Natural killer cell (primary cell): ENCODE measurements at regions not wholly inside any gene's neighbourhood (a gene's known extent, or its start where the extent isn't known, plus 50 kb on each side); places are given as distances from the start of the nearest gene placed in this dataset.

Experiments
- ATAC-seq, 3 donors: fragments of 150-1000 bp in 2 of 3; fragments of 200-7000 bp in 1 of 3; cut with Tn5 transposase; 1 replicate in 1 of 3; 2 replicates in 2 of 3; pipeline ENCODE4 v1.10.0; 2021; ENCODE audit warnings: mild to moderate bottlenecking in 2 of 3, moderate library complexity in 2 of 3
- DNase-seq, 2 donors: peaks; one replicate each; pipeline versions ENCODE4 v3.0.0 to v3.0.0-alpha.2; 2013 to 2021; ENCODE audit warnings: mixed read lengths in 1 of 2
- H3K27ac ChIP-seq: one replicate; pipeline ENCODE4 v1.5.1; 2013; ENCODE audit warnings: mild to moderate bottlenecking, low read length
- H3K27me3 ChIP-seq: one replicate; pipeline ENCODE4 v1.6.1; 2013; ENCODE audit warnings: low read length; ENCODE audit not compliant: control insufficient read depth, insufficient read depth
- H3K36me3 ChIP-seq: one replicate; pipeline ENCODE4 v1.6.1; 2013; ENCODE audit warnings: low read length; ENCODE audit not compliant: control insufficient read depth, insufficient read depth
- H3K4me1 ChIP-seq: one replicate; pipeline ENCODE4 v1.6.1; 2013; ENCODE audit warnings: low read length; ENCODE audit not compliant: control insufficient read depth, insufficient read depth
- H3K4me3 ChIP-seq: one replicate; pipeline ENCODE4 v1.5.1; 2013; ENCODE audit warnings: low read length
- H3K9me3 ChIP-seq: one replicate; pipeline ENCODE4 v1.6.1; 2013; ENCODE audit warnings: low read length; ENCODE audit not compliant: control insufficient read depth, insufficient read depth
- H3K27ac Mint-ChIP-seq, 2 donors: one replicate each; pipeline ENCODE4 v1.8.0; 2022; ENCODE audit warnings: mild to moderate bottlenecking in 2 of 2, mixed read lengths in 2 of 2, moderate library complexity in 1 of 2
- H3K27me3 Mint-ChIP-seq, 2 donors: one replicate each; pipeline ENCODE4 v1.8.0; 2022; ENCODE audit warnings: low read depth in 2 of 2, mixed read lengths in 2 of 2
- H3K36me3 Mint-ChIP-seq: one replicate; pipeline ENCODE4 v1.8.0; 2022; ENCODE audit warnings: mixed read lengths
- H3K4me1 Mint-ChIP-seq, 2 donors: one replicate each; pipeline ENCODE4 v1.8.0; 2022; ENCODE audit warnings: mixed read lengths in 2 of 2
- H3K4me3 Mint-ChIP-seq: one replicate; pipeline ENCODE4 v1.8.0; 2022; ENCODE audit warnings: mild to moderate bottlenecking, moderate library complexity, mixed read lengths
- H3K9me3 Mint-ChIP-seq, 2 donors: one replicate each; pipeline ENCODE4 v1.8.0; 2022; ENCODE audit warnings: mixed read lengths in 2 of 2
- CTCF ChIP-seq: fragments of 200-600 bp; IDR thresholded peaks from one replicate; pipeline ENCODE4 v1.8.0; 2022; ENCODE audit warnings: antibody characterized with exemption
- WGBS: methylation state at CpG from one replicate; pipeline ENCODE4 v1.1.7; 2013; ENCODE audit warnings: missing lambda C conversion rate; ENCODE audit not compliant: insufficient coverage; 5-methylcytosine and 5-hydroxymethylcytosine counted together
- intact Hi-C: fragments of 100-400 bp; cut with micrococcal nuclease; formaldehyde crosslinking; loops from one replicate; pipeline ENCODE4 v1.14.2; 2022

- H3K27ac Mint-ChIP-seq = no peak overlapping the region
- WGBS = no CpG with 5 or more reads among the region's 1 CpG
Observed at GRCh38 chr4:147173322-147173721, 227.7 kb upstream of the TTC29 start.

GRCh38 chr4:147173797-147174432 is 228.3 kb upstream of the TTC29 start:
- ATAC-seq (no peak), DNase-seq (no peak)
- WGBS = 90% methylated on average over 3 of the region's 7 CpGs
- Histone ChIP-seq H3K4me1 (no peaks in the 10 kb centered on the region), H3K4me3 (no peak overlapping the region), H3K36me3 (no peaks in the 10 kb centered on the region), H3K9me3 (no peaks in the 10 kb centered on the region), H3K27me3 (no peaks in the 10 kb centered on the region), H3K27ac (no peak overlapping the region)
- intact Hi-C loops = no loop called here
- Mint-ChIP-seq H3K27ac (no peak overlapping the region), H3K27me3 (no peaks in the 10 kb centered on the region), H3K36me3 (no peaks in the 10 kb centered on the region), H3K4me3 (no peak overlapping the region), H3K9me3 (peaks cover 0 to 2% of the 10 kb centered on the region in 2 donors), H3K4me1 (no peaks in the 10 kb centered on the region)
- no peak for TF ChIP-seq CTCF

More at GRCh38 chr4:147173322-147173721, 227.7 kb upstream of the TTC29 start:
- no peaks in the 10 kb centered on the region for H3K4me1 ChIP-seq
- no peak for TF ChIP-seq CTCF
- H3K27me3 Mint-ChIP-seq = no peaks in the 10 kb centered on the region
- no peaks in the 10 kb centered on the region for H3K27me3 ChIP-seq
- H3K36me3 Mint-ChIP-seq = no peaks in the 10 kb centered on the region
- no peak overlapping the region for H3K4me3 Mint-ChIP-seq
- H3K9me3 Mint-ChIP-seq = peaks cover 0 to 2% of the 10 kb centered on the region in 2 donors
- no peaks in the 10 kb centered on the region for H3K9me3 ChIP-seq
- no peaks in the 10 kb centered on the region for H3K4me1 Mint-ChIP-seq
- no peak overlapping the region for H3K4me3 ChIP-seq
- intact Hi-C loops = no loop called here
- no peak for DNase-seq
- no peaks in the 10 kb centered on the region for H3K36me3 ChIP-seq
- H3K27ac ChIP-seq = no peak overlapping the region
- no peak for ATAC-seq

- no peaks in the 10 kb centered on the region for H3K27me3 ChIP-seq
- no peak overlapping the region for H3K27ac ChIP-seq
- Mint-ChIP-seq H3K27me3 (no peaks in the 10 kb centered on the region), H3K4me3 (no peak overlapping the region), H3K36me3 (no peaks in the 10 kb centered on the region), H3K9me3 (peaks cover 0 to 2% of the 10 kb centered on the region in 2 donors), H3K27ac (no peak overlapping the region), H3K4me1 (no peaks in the 10 kb centered on the region)
- no peaks in the 10 kb centered on the region for H3K9me3 ChIP-seq
- intact Hi-C loops = no loop called here
- WGBS = 80% methylated on average over 1 of the region's 1 CpG
- H3K36me3 ChIP-seq = no peaks in the 10 kb centered on the region
- no peak for TF ChIP-seq CTCF
- H3K4me1 ChIP-seq = no peaks in the 10 kb centered on the region
- DNase-seq = no peak
- ATAC-seq = no peak
- no peak overlapping the region for H3K4me3 ChIP-seq
Observed at GRCh38 chr4:147174591-147174990, 228.9 kb upstream of the TTC29 start.

GRCh38 chr4:147175460-147176025 is 229.9 kb upstream of the TTC29 start:
- Histone ChIP-seq H3K27me3 (no peaks in the 10 kb centered on the region), H3K4me1 (no peaks in the 10 kb centered on the region), H3K9me3 (no peaks in the 10 kb centered on the region), H3K4me3 (no peak overlapping the region), H3K36me3 (no peaks in the 10 kb centered on the region), H3K27ac (no peak overlapping the region)
- Mint-ChIP-seq H3K27ac (no peak overlapping the region), H3K36me3 (no peaks in the 10 kb centered on the region), H3K27me3 (no peaks in the 10 kb centered on the region), H3K4me3 (no peak overlapping the region), H3K9me3 (peaks cover 1 to 4% of the 10 kb centered on the region in 2 donors), H3K4me1 (no peaks in the 10 kb centered on the region)
- ATAC-seq (no peak), DNase-seq (no peak)
- intact Hi-C loops = no loop called here
- TF ChIP-seq CTCF = no peak
- WGBS = 92% methylated on average over 1 of the region's 1 CpG
